ENCODE measurements at regions not wholly inside any gene's neighbourhood (a gene's known extent, or its start where the extent isn't known, plus 50 kb on each side); places are given as distances from the start of the nearest gene placed in this dataset.
A peak's percentile ranks its signal among the peaks of the same experiment; 100 is the strongest.

- no peaks in the 10 kb centered on the region for H3K36me3 ChIP-seq
- no peak for DNase-seq
- intact Hi-C loops (cut with DNase I), result no loop called here
- H3K4me1 ChIP-seq, result peaks cover 0 to 5% (median 0%) of the 10 kb centered on the region in 3 donors
- peaks cover 0 to 5% (median 0%) of the 10 kb centered on the region in 4 donors for H3K27me3 ChIP-seq
- H3K27ac ChIP-seq, result no peak overlapping the region
- no peak overlapping the region for H3K4me3 ChIP-seq
- TF ChIP-seq POLR2A (IDR thresholded peaks at IDR 0.05), result no peak
- no peak for TF ChIP-seq CTCF (IDR thresholded peaks at IDR 0.05)
- no peaks in the 10 kb centered on the region for H3K9me3 ChIP-seq
Observed at GRCh38 chr2:8597094-8597493, 84.8 kb upstream of the ID2 start.

- intact Hi-C loops (cut with DNase I), result no loop called here
- peaks cover 0 to 5% (median 0%) of the 10 kb centered on the region in 3 donors for H3K4me1 ChIP-seq
- H3K27ac ChIP-seq, result peak overlapping the region in 2 of 4 donors; percentile 0 to 32
- TF ChIP-seq POLR2A (IDR thresholded peaks at IDR 0.05), result no peak
- no peak for TF ChIP-seq CTCF (IDR thresholded peaks at IDR 0.05)
- 92 to 93% methylated on average over 3 to 4 of the region's 8 CpGs for WGBS, 2 donors
- no peak overlapping the region for H3K4me3 ChIP-seq
- no peaks in the 10 kb centered on the region for H3K36me3 ChIP-seq
- DNase-seq, result no peak
- no peaks in the 10 kb centered on the region for H3K9me3 ChIP-seq
- H3K27me3 ChIP-seq, result peaks cover 0 to 5% (median 0%) of the 10 kb centered on the region in 4 donors
Observed at GRCh38 chr2:8597559-8598225, 84.2 kb upstream of the ID2 start.

- no peaks in the 10 kb centered on the region for H3K9me3 ChIP-seq
- 58 to 62% methylated on average over 13 of the region's 13 CpGs for WGBS, 2 donors
- intact Hi-C loops (cut with DNase I), result no loop called here
Observed at GRCh38 chr2:8598295-8599165, 83.3 kb upstream of the ID2 start.

GRCh38 chr2:8599421-8600242, 82.2 kb upstream of the ID2 start:
- Histone ChIP-seq H3K4me3 (no peak overlapping the region), H3K27ac (no peak overlapping the region), H3K36me3 (no peaks in the 10 kb centered on the region), H3K4me1 (peaks cover 0 to 5% (median 0%) of the 10 kb centered on the region in 3 donors), H3K9me3 (no peaks in the 10 kb centered on the region), H3K27me3 (peaks cover 0 to 5% (median 0%) of the 10 kb centered on the region in 4 donors)
- intact Hi-C loops (cut with DNase I), result no loop called here
- no peak for DNase-seq
- TF ChIP-seq CTCF (IDR thresholded peaks at IDR 0.05) (no peak), POLR2A (IDR thresholded peaks at IDR 0.05) (no peak)
- WGBS, 2 donors, result 77 to 81% methylated on average over 16 of the region's 24 CpGs

More at GRCh38 chr2:8598295-8599165, 83.3 kb upstream of the ID2 start:
- peaks cover 0 to 5% (median 0%) of the 10 kb centered on the region in 4 donors for H3K27me3 ChIP-seq
- no peaks in the 10 kb centered on the region for H3K36me3 ChIP-seq
- H3K4me1 ChIP-seq, result peaks cover 0 to 5% (median 0%) of the 10 kb centered on the region in 3 donors
- DNase-seq, result no peak
- peak overlapping the region in 2 of 4 donors; percentile 0 to 32 for H3K27ac ChIP-seq
- no peak overlapping the region for H3K4me3 ChIP-seq
- TF ChIP-seq POLR2A (IDR thresholded peaks at IDR 0.05) (no peak), CTCF (IDR thresholded peaks at IDR 0.05) (no peak)
